HepG2 (cell line): ENCODE measurements at regions not wholly inside any gene's neighbourhood (a gene's known extent, or its start where the extent isn't known, plus 50 kb on each side); places are given as distances from the start of the nearest gene placed in this dataset.

Experiments
- GTF2F1 ChIP-seq: fragments of 150-350 bp; IDR thresholded peaks from 2 replicates; pipeline ENCODE4 v1.6.1; 2014; ENCODE audit warnings: low read length
- IRF2 ChIP-seq: IDR thresholded peaks from 2 replicates; pipeline ENCODE4 v1.6.1; 2018; ENCODE audit warnings: missing genetic modification reagents, missing compliant biosample characterization
- KDM5A ChIP-seq: fragments of 200-600 bp; sonication (generic); IDR thresholded peaks from 2 replicates; pipeline ENCODE4 v1.7.0; 2018; ENCODE audit warnings: antibody characterized with exemption, mild to moderate bottlenecking, low read length, borderline replicate concordance
- NFIC ChIP-seq: IDR thresholded peaks from 2 replicates; pipeline ENCODE4 v1.6.1; 2012; ENCODE audit warnings: mild to moderate bottlenecking, low read length, inconsistent platforms
- ZNF747 ChIP-seq: sonication (generic); formaldehyde crosslinking; IDR thresholded peaks from 2 replicates; pipeline ENCODE4 v1.8.1; 2023; ENCODE audit warnings: missing genetic modification reagents, mild to moderate bottlenecking, borderline replicate concordance
- TF ChIP-seq, protein P1 (sequence below), 2 experiments: IDR thresholded peaks; 2 replicates each; pipeline ENCODE4 v1.6.1; 2011 to 2012; ENCODE audit warnings: low read length in 2 of 2, borderline replicate concordance in 1 of 2, low read depth in 1 of 2, mild to moderate bottlenecking in 1 of 2, moderate library complexity in 1 of 2
- TF ChIP-seq, protein P2 (sequence below): sonication (generic); formaldehyde crosslinking; IDR thresholded peaks from 2 replicates; pipeline ENCODE4 v1.4.0; 2020; ENCODE audit warnings: missing genetic modification reagents
- TF ChIP-seq, protein P3 (sequence below): sonication (generic); formaldehyde crosslinking; IDR thresholded peaks from 2 replicates; pipeline ENCODE4 v1.5.1; 2020; ENCODE audit warnings: missing genetic modification reagents, mild to moderate bottlenecking, borderline replicate concordance
- TF ChIP-seq, protein P4 (sequence below): sonication (generic); formaldehyde crosslinking; IDR thresholded peaks from 2 replicates; pipeline ENCODE4 v1.4.0; 2020; ENCODE audit warnings: missing genetic modification reagents
- TF ChIP-seq, protein P5 (sequence below): sonication (generic); formaldehyde crosslinking; IDR thresholded peaks from 2 replicates; pipeline ENCODE4 v1.8.0; 2022; ENCODE audit warnings: mild to moderate bottlenecking, missing genetic modification reagents; ENCODE audit not compliant: insufficient replicate concordance

DNA sequence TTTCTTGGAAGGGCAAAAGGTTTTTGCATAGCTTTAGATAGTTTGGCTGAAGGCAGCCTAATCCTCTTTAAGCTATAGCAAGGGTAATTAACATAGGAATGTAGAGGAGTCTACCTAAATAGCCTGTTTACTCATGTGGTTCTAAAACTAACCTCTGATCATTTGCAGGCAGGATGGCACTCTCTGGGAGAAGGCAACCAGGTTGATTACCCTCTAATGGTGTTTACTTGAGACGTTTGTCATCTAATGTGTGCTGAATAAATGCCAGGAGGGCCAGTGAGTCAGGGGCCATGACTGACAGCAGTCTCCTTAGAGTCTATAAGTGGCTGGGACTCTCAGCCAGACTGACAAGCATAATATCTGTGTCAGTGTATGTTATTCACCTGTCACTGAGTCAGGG, 286.4 kb downstream of the PCNX1 start:
- TF ChIP-seq GTF2F1: no peak
- TF ChIP-seq, protein P1, sequence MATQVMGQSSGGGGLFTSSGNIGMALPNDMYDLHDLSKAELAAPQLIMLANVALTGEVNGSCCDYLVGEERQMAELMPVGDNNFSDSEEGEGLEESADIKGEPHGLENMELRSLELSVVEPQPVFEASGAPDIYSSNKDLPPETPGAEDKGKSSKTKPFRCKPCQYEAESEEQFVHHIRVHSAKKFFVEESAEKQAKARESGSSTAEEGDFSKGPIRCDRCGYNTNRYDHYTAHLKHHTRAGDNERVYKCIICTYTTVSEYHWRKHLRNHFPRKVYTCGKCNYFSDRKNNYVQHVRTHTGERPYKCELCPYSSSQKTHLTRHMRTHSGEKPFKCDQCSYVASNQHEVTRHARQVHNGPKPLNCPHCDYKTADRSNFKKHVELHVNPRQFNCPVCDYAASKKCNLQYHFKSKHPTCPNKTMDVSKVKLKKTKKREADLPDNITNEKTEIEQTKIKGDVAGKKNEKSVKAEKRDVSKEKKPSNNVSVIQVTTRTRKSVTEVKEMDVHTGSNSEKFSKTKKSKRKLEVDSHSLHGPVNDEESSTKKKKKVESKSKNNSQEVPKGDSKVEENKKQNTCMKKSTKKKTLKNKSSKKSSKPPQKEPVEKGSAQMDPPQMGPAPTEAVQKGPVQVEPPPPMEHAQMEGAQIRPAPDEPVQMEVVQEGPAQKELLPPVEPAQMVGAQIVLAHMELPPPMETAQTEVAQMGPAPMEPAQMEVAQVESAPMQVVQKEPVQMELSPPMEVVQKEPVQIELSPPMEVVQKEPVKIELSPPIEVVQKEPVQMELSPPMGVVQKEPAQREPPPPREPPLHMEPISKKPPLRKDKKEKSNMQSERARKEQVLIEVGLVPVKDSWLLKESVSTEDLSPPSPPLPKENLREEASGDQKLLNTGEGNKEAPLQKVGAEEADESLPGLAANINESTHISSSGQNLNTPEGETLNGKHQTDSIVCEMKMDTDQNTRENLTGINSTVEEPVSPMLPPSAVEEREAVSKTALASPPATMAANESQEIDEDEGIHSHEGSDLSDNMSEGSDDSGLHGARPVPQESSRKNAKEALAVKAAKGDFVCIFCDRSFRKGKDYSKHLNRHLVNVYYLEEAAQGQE (IDR thresholded peaks at IDR 0.05; ENCODE audit: borderline replicate concordance in 1 of 2, low read depth in 1 of 2, low read length in 2 of 2): no peak
- no peak for TF ChIP-seq IRF2 (CRISPR knock-in tag)
- TF ChIP-seq NFIC: no peak
- TF ChIP-seq, protein P2, sequence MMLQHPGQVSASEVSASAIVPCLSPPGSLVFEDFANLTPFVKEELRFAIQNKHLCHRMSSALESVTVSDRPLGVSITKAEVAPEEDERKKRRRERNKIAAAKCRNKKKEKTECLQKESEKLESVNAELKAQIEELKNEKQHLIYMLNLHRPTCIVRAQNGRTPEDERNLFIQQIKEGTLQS (CRISPR knock-in tag): no peak
- TF ChIP-seq KDM5A: no peak
- TF ChIP-seq, protein P3, sequence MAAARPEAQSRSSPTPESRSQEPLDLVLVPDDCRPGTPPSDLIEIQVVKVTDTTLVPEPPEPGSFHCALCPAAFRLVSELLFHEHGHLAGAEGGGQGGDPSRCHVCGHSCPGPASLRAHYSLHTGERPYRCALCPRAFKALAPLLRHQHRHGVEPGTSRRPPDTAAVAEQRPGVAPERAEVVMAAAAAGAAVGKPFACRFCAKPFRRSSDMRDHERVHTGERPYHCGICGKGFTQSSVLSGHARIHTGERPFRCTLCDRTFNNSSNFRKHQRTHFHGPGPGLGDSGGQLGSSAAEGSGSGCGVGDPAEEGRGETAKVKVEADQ (CRISPR knock-in tag): no peak
- TF ChIP-seq, protein P4, sequence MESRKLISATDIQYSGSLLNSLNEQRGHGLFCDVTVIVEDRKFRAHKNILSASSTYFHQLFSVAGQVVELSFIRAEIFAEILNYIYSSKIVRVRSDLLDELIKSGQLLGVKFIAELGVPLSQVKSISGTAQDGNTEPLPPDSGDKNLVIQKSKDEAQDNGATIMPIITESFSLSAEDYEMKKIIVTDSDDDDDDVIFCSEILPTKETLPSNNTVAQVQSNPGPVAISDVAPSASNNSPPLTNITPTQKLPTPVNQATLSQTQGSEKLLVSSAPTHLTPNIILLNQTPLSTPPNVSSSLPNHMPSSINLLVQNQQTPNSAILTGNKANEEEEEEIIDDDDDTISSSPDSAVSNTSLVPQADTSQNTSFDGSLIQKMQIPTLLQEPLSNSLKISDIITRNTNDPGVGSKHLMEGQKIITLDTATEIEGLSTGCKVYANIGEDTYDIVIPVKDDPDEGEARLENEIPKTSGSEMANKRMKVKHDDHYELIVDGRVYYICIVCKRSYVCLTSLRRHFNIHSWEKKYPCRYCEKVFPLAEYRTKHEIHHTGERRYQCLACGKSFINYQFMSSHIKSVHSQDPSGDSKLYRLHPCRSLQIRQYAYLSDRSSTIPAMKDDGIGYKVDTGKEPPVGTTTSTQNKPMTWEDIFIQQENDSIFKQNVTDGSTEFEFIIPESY (CRISPR knock-in tag): no peak
- TF ChIP-seq, protein P5, sequence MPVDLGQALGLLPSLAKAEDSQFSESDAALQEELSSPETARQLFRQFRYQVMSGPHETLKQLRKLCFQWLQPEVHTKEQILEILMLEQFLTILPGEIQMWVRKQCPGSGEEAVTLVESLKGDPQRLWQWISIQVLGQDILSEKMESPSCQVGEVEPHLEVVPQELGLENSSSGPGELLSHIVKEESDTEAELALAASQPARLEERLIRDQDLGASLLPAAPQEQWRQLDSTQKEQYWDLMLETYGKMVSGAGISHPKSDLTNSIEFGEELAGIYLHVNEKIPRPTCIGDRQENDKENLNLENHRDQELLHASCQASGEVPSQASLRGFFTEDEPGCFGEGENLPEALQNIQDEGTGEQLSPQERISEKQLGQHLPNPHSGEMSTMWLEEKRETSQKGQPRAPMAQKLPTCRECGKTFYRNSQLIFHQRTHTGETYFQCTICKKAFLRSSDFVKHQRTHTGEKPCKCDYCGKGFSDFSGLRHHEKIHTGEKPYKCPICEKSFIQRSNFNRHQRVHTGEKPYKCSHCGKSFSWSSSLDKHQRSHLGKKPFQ (CRISPR knock-in tag): no peak
- TF ChIP-seq ZNF747 (CRISPR knock-in tag): no peak
